ACC112 (cell line): ENCODE measurements at regions not wholly inside any gene's neighbourhood (a gene's known extent, or its start where the extent isn't known, plus 50 kb on each side); places are given as distances from the start of the nearest gene placed in this dataset.

Source experiments
- H2AFZ ChIP-seq: fragments of 200-600 bp; sonication (generic); one replicate; pipeline ENCODE4 v1.6.0; 2017; ENCODE audit warnings: antibody characterized with exemption, low read length; ENCODE audit not compliant: unreplicated experiment
- H3K27ac ChIP-seq: fragments of 200-600 bp; sonication (generic); 2 replicates; pipeline ENCODE4 v1.5.1; 2014; ENCODE audit warnings: low read depth, mild to moderate bottlenecking, antibody characterized with exemption, low read length, moderate library complexity
- H3K27me3 ChIP-seq: fragments of 200-600 bp; sonication (generic); 2 replicates; pipeline ENCODE4 v1.6.1; 2014; ENCODE audit warnings: mild to moderate bottlenecking, antibody characterized with exemption, low read length, moderate library complexity, mixed read lengths; ENCODE audit not compliant: insufficient read depth
- H3K36me3 ChIP-seq: fragments of 200-600 bp; sonication (generic); 2 replicates; pipeline ENCODE4 v1.6.1; 2016; ENCODE audit warnings: mild to moderate bottlenecking, antibody characterized with exemption, low read length, moderate library complexity, mixed read lengths; ENCODE audit not compliant: insufficient read depth
- H3K4me1 ChIP-seq: fragments of 200-600 bp; sonication (generic); one replicate; pipeline ENCODE4 v1.6.1; 2016; ENCODE audit warnings: low read length, mixed read lengths; ENCODE audit not compliant: insufficient read depth, unreplicated experiment, control insufficient read depth
- H3K4me3 ChIP-seq: fragments of 200-600 bp; sonication (generic); 2 replicates; pipeline ENCODE4 v1.5.1; 2014; ENCODE audit warnings: mild to moderate bottlenecking, low read depth, low read length
- H3K79me2 ChIP-seq: fragments of 200-600 bp; sonication (generic); one replicate; pipeline ENCODE4 v1.6.0; 2016; ENCODE audit warnings: low read length; ENCODE audit not compliant: control insufficient read depth, unreplicated experiment, insufficient read depth

- Histone ChIP-seq H3K79me2 (no peaks in the 10 kb centered on the region), H3K27me3 (no peaks in the 10 kb centered on the region), H3K36me3 (no peaks in the 10 kb centered on the region), H3K27ac (no peak overlapping the region), H3K4me3 (no peak overlapping the region), H3K4me1 (no peaks in the 10 kb centered on the region), H2AFZ (no peak overlapping the region)
Observed at GRCh38 chr5:125574491-125575044, 828.1 kb upstream of the ZNF608 start.

- Histone ChIP-seq H3K27ac (no peak overlapping the region), H2AFZ (no peak overlapping the region), H3K4me1 (no peaks in the 10 kb centered on the region), H3K27me3 (no peaks in the 10 kb centered on the region), H3K79me2 (no peaks in the 10 kb centered on the region), H3K36me3 (no peaks in the 10 kb centered on the region), H3K4me3 (no peak overlapping the region)
Observed at GRCh38 chr5:125575171-125575890, 828.9 kb upstream of the ZNF608 start.

- Histone ChIP-seq H3K4me1 (no peaks in the 10 kb centered on the region), H3K27ac (no peak overlapping the region), H3K4me3 (no peak overlapping the region), H3K36me3 (no peaks in the 10 kb centered on the region), H3K27me3 (no peaks in the 10 kb centered on the region), H3K79me2 (no peaks in the 10 kb centered on the region), H2AFZ (no peak overlapping the region)
Observed at GRCh38 chr5:125575891-125576505, 829.6 kb upstream of the ZNF608 start.

- Histone ChIP-seq H2AFZ (no peak overlapping the region), H3K27ac (no peak overlapping the region), H3K36me3 (no peaks in the 10 kb centered on the region), H3K27me3 (no peaks in the 10 kb centered on the region), H3K4me1 (no peaks in the 10 kb centered on the region), H3K4me3 (no peak overlapping the region), H3K79me2 (no peaks in the 10 kb centered on the region)
Observed at GRCh38 chr5:125576822-125577221, 830.4 kb upstream of the ZNF608 start.

GRCh38 chr5:125578551-125578950 is 832.1 kb upstream of the ZNF608 start:
- no peaks in the 10 kb centered on the region for H3K79me2 ChIP-seq
- no peaks in the 10 kb centered on the region for H3K4me1 ChIP-seq
- no peak overlapping the region for H3K27ac ChIP-seq
- H3K4me3 ChIP-seq, result no peak overlapping the region
- no peak overlapping the region for H2AFZ ChIP-seq
- H3K36me3 ChIP-seq, result no peaks in the 10 kb centered on the region
- no peaks in the 10 kb centered on the region for H3K27me3 ChIP-seq

- H3K27me3 ChIP-seq, result no peaks in the 10 kb centered on the region
- no peaks in the 10 kb centered on the region for H3K36me3 ChIP-seq
- no peak overlapping the region for H3K27ac ChIP-seq
- no peak overlapping the region for H2AFZ ChIP-seq
- no peaks in the 10 kb centered on the region for H3K79me2 ChIP-seq
- H3K4me1 ChIP-seq, result no peaks in the 10 kb centered on the region
- H3K4me3 ChIP-seq, result no peak overlapping the region
Observed at GRCh38 chr5:125579182-125579581, 832.7 kb upstream of the ZNF608 start.

- H3K36me3 ChIP-seq, result no peaks in the 10 kb centered on the region
- H3K4me3 ChIP-seq, result no peak overlapping the region
- H3K4me1 ChIP-seq, result no peaks in the 10 kb centered on the region
- H3K27ac ChIP-seq, result no peak overlapping the region
- no peaks in the 10 kb centered on the region for H3K27me3 ChIP-seq
- no peaks in the 10 kb centered on the region for H3K79me2 ChIP-seq
- H2AFZ ChIP-seq, result no peak overlapping the region
Observed at GRCh38 chr5:125581311-125581710, 834.9 kb upstream of the ZNF608 start.

- no peaks in the 10 kb centered on the region for H3K27me3 ChIP-seq
- no peak overlapping the region for H3K4me3 ChIP-seq
- H3K79me2 ChIP-seq, result no peaks in the 10 kb centered on the region
- H3K36me3 ChIP-seq, result no peaks in the 10 kb centered on the region
- no peak overlapping the region for H2AFZ ChIP-seq
- H3K4me1 ChIP-seq, result no peaks in the 10 kb centered on the region
- no peak overlapping the region for H3K27ac ChIP-seq
Observed at GRCh38 chr5:125582352-125582751, 835.9 kb upstream of the ZNF608 start.

GRCh38 chr5:125583321-125584139 is 837.1 kb upstream of the ZNF608 start:
- no peaks in the 10 kb centered on the region for H3K36me3 ChIP-seq
- H2AFZ ChIP-seq, result no peak overlapping the region
- no peak overlapping the region for H3K27ac ChIP-seq
- H3K4me1 ChIP-seq, result no peaks in the 10 kb centered on the region
- H3K79me2 ChIP-seq, result no peaks in the 10 kb centered on the region
- no peak overlapping the region for H3K4me3 ChIP-seq
- no peaks in the 10 kb centered on the region for H3K27me3 ChIP-seq

GRCh38 chr5:125584140-125584520 is 837.7 kb upstream of the ZNF608 start:
- no peak overlapping the region for H3K4me3 ChIP-seq
- no peaks in the 10 kb centered on the region for H3K27me3 ChIP-seq
- H3K36me3 ChIP-seq, result no peaks in the 10 kb centered on the region
- no peak overlapping the region for H3K27ac ChIP-seq
- H2AFZ ChIP-seq, result no peak overlapping the region
- no peaks in the 10 kb centered on the region for H3K79me2 ChIP-seq
- no peaks in the 10 kb centered on the region for H3K4me1 ChIP-seq
